CD4-positive, alpha-beta T cell treated with Interleukin-17A for 4 hours (primary cell): ENCODE measurements at regions not wholly inside any gene's neighbourhood (a gene's known extent, or its start where the extent isn't known, plus 50 kb on each side); places are given as distances from the start of the nearest gene placed in this dataset.
A peak's percentile ranks its signal among the peaks of the same experiment; 100 is the strongest.

Experiments used
- DNase-seq: peaks from one replicate; pipeline ENCODE4 v3.0.0-alpha.2; 2020; ENCODE audit warnings: mixed read lengths

DNA sequence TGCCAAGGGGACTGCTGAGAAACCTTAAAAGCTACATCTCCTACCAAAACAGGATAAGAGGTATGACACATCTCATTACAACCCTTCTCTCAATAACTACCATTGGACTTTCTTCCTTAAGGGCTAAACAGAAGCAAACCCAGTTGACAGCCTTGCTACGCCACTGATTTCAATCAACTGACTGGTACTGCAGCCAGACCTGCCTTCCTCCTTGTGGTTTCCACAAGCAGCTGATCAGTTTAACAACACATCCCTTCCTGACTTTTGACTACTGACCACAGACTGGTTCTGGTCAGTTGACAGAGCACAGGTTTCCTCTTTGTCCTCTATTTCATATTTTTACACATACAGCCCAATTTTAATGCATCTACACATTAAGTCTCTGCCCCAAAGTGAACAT lies 108.8 kb downstream of the ADAMTS1 start:
- no peak for DNase-seq

DNA sequence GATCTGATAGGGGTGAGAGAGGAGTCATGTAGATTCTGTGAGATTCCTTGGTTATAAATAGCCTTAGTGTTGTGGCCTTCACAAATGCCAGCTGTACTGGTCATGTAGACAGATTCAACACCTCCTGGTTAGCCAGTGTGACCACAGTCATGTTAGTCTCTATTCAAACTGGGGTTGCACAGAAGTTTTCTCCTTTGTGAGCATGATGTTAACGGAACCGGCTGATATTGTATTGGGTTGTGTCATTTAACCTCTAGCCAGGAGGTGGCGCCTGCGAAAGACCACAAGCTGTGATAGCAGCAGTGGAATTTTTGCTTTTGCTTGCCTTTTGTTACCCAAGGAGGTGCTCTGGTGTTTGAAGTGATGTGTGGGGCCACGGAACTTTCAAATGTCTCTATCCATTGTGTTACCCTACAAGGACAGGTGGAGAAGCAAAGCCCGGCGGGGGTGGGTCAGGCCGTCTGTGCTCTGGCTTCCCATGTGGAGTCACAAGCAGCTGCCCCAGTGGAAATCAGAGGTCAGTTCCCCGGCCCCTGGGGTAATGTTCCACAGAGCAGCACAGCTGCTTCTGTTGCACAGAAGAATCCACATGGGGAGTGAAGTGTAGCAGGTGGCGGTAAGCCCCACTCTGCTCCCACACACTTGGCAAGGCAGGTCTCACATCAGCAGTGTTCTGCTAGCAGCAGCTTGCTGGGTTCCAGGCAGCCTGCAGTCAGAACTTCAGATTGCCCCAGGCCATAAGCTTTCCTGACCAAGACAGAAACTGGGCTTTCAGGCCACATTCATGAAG lies 112.6 kb downstream of the ADAMTS1 start:
- DNase-seq, result peak; percentile 30

DNA sequence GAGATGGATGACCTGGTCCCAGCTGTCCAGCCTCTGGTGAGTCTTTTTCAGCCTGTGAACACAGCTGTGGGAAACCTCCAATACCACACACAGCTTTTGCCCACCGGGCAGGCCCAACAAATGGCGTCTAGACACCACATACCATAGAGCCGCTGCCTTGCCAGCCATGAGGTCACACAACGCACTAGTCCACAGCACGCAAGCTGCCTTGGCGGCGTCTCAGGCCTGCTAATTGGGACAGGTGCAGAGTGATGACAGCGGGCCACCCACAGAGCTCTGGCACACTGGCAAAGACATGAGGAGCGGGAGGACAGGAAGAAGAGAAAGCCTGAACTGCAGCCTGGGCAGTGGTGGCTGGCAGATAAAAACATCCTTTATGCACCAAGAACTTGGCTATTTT lies 125.5 kb downstream of the ADAMTS1 start:
- no peak for DNase-seq

DNA sequence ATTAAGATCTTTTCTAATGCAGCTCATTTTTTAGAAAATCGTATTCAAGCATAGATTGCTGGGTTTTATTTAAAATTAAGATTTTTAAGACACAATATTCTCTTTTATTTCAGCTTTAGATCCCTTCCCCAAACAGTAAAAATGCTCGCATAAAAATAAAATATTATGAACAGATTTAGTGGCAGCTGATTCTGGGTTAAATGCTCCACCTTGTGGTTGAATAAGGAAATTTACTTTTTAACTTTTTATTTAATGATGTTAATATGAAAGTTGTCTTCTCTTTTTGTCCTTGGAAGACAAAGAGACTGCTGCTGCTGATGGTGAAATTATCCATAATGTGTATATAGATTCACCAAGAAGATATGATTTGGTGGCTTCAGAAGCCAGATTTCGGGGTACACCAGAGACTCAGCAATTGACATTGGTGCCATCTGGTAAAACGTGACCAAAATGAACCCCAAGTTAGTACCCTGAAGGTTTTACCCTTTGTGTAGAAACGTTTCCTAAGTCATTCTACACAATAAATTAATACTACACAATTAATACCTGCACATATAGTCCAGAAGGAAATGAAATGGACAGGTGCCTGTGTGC lies 128.0 kb downstream of the ADAMTS1 start:
- DNase-seq, result no peak

DNA sequence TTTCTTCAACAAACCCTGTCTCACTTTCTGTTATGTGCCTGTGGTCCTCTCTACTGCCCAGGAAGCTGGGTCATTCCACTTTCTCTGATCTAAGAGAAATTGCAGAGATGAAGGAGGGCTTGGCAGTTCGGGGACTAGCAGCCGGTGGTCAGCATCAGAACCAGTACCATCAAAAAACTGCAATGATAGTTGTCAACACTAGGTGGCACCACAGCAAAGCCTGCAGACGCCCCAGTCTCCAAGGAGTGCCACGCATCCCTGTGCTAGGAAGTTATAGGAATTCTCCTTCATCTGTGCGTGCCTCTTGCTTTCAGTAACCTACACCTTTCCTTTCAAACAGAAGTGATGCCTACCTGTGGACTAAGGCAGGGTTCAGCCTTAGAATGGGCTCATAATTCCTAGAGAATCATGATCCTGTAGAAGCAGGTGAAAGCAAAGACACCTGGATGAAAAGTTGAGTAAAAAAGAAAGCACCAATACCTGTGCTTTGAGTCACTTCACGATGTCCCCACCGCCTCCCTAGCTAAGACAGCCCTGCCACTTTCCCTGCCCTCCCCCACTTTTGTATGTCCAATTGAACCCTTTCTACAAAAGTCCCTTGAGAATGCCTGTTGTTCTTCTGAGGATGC lies 129.2 kb downstream of the ADAMTS1 start:
- peak; percentile 17 for DNase-seq

DNA sequence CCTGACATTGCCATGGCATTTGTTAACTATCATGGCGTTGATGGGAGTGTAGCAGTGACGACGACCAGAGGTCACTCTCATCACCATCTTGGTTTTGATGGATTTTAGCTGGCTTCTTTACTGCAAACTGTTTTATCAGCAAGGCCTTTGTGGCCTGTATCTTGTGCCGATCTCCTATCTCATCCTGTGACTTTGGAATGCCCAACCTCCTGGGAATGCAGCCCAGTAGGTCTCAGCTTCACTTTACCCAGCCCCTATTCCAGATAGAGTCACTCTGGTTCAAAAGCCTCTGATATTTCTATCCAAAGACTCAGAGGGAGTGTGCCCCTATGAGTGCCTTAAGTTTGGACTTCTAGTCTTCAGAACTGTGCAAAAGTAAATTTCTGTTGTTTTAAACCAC lies 130.1 kb downstream of the ADAMTS1 start:
- no peak for DNase-seq

DNA sequence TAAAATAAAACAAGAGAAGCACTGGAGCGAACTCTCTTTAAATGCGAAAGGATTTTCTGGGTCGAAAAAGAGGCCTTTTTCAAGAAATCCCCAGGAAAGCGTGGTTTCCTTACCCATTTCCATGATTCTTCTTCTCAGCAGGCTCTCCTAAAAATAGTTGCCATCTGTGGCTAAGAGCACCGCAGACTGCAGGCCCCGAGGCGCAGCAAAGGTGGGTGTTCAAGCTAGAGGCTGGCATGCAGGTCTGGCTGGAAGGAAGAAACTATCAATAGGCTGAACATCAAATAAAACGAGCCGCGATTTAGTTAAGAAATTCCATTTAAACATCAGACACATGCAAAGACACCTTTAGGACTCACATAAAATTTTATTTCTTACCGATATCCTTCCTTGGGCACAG lies 135.1 kb downstream of the ADAMTS1 start:
- no peak for DNase-seq

DNA sequence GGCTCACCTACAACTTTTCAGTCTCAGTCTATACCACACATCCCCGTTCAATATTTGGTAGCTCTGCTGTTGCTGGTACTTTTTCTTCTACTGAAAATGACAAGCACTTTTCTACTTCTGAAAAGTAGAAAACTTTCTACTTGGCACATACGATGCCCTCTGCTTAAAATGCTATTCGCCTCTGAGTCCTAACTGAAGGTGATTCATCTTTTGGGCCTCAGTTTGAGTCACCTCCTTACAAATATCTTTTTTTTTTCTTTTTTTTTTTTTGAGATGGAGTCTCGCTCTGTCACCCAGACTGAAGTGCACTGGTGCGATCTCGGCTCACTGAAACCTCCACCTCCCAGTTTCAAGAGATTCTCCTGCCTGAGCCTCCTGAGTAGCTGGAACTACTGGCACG lies 136.0 kb upstream of the CYYR1 start:
- DNase-seq, result no peak

DNA sequence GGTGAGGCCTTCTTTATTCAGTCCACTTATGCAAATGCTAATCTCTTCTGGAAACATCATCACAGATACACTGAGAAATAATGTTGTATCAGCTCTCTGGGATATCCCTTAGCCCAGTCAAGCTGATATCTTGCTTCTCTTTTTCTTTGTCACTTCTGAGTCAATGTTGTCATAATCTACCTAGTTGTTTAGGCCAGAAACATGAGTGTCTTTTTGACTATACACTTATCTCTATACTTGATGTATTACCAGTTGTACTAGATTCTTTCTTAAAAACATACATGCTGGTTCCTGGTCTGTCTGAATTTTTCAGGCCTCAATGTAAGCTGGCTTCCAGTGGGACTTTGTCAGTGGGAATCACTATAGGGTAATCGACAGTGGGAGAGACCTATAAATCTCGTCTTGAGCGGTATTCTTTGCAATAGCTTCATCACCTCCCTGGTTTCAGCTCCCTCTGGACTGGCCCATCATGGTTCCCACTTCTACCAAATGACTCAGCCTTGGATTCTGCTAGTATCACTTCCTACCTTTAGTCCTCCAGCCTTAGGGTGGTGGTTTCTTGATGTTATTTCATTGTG lies 135.2 kb upstream of the CYYR1 start:
- no peak for DNase-seq

DNA sequence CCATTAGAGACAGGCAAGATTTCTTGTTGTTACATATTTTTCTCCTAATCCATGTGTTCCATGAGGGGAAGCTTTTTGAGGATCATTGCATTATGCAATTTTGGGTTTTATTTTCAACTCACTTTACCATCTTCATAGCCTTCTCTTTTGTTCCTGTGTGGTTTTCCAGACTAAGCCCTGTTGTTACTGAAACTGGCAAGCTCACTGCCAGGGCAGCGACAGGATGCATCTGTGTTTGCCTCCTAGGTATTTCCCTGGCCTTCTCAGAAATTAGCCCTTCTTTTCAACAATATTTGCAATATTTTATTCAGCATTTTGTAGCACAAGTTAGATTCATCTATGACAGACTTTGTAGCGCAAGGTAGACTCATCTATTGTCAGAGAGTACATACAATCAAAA lies 134.2 kb upstream of the CYYR1 start:
- no peak for DNase-seq

DNA sequence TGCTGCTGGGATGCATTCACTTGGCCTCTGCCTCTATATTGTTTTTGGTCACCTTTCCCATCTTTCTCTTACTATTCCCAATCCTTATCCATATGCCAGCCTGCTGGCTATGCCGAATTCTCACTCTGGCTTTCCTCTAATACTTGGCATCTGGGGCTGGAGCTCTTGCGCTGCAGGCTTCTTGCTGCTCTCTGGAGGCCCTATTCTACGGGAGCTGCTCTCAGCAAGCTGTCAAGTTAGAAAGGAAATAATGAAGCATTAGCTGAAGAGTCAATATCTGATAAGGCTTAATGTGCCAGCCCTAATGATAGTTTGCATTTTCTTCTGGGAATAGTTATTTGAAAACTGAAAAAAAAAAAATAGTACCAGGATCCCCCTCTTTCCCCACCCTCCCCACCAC lies 125.3 kb upstream of the CYYR1 start:
- DNase-seq, result no peak

DNA sequence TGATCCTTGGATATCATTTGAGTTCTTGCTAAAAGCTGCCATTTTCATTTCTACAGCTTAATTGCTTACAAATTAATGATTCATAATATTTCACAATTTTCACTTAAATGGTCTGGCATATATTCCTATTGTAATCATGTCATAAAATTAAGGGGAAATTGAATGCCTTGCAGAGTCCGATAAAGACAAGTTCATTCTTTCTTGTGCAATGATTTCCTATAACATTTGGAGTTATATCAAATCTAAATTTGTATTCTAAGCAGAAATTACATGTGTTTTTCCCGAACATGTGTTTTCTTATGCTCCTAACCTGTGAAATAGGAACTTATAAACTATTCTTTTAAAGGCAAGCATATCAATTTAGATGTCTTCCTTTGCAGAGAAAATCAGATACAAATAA lies 118.3 kb upstream of the CYYR1 start:
- DNase-seq, result no peak

DNA sequence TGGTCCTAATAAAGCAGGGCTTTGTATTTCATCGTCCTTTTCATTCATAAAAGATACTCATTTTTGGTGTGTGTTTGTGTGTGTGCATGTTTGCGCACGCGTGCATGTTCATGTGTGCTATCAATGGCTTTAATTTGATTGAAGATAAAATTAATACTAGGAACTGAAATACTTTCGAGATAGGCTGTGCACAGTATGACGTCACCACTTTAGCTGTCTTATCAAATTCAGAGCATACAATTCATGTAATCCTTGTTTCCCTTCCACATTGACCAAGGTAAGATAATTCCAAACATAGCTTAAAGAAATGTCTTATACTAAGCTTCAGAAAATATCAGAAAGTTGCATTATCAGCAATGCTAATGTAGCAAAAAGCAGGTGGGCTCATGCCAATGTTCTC lies 113.6 kb upstream of the CYYR1 start:
- DNase-seq, result no peak

DNA sequence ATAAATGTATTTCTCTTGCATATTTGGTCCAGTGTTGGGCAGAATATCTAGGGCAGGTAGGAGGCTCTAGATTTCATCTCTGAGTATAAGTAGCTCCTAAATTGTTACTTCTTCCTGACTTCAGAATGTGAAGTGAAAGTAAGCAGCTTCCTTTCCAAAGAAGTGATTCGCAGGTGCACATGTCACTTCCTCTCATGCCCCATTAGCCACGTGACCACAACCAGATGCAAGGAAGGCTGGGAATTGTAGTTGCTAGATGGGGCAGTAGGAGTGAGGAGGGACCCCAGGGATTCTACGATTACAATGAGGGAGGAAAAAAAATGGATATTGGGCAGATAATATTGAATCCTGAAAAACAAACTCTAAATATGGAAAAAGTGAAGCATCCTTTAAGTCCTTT lies 113.2 kb upstream of the CYYR1 start:
- DNase-seq, result peak; percentile 17

DNA sequence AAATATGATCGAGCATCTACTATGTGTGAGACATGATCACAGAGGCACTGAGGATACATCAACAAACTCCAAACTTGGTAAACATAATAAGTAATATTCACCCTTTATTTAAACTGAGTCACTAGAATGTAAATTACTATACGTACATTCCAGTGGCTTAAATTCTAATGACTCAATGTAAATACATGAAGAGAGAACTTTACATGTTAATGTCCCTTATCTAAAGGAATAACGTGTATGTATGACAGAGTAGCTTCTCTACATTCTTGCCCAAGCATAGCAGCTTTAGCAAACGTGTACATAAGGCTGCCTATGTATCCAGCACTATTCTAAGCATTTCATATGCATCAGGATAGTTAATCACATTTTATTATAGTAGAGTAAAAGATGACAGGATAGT lies 111.8 kb upstream of the CYYR1 start:
- DNase-seq, result no peak

DNA sequence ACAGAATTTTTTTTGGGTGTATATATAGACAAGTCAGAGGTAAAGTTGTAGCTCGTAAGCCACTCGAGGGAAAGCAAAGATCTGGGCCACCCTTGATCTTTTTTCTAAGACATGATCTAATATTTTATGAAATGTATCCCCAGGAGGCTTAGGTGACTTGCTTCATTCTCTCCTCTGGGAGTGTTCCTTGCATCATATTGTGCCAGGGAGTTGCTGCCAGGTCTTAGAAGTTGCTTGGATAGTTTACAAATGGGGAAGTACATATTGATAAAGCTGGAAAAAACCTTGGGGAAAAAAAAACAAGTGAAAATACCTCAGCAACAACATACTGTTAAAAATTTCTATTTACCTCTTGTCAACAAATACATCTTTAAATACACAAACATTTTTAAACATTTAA lies 110.9 kb upstream of the CYYR1 start:
- no peak for DNase-seq

DNA sequence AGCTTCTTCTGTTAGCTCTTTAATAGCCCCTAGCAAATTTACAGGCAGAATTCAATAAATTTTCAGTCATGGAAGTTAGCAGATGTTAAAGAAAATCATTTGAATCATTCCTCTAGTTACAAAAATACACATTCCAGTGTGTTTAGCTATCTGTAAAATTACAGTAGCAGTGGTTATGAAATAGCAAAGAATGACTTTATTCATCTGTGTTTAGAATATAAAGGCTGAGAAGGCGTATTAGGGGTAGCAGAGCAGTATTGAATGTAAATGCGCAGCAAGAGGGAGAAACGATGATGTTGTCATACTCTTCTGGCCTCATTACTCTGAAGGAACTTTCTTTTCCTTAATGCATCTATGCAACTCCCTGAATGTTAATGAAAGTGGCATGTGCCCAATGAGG lies 106.2 kb upstream of the CYYR1 start:
- no peak for DNase-seq

DNA sequence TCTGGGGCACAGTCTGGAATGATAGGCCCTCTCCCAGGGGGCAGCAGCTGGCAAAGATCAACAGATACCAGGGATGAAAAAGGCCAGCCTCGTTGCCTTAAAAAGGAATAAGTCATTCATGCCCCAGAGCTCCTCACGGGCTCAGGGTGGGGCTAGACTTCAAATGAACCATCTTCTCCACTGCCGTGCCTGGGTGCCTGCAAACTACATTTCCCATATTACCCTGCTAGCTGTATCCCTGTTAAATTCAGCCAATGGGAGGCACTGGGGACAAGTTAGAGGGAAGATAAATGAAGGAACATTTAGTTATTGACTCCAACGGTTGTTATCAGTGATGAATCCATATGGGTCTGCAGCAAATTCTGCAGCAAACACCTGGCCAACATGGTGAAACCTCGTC lies 101.2 kb upstream of the CYYR1 start:
- no peak for DNase-seq

DNA sequence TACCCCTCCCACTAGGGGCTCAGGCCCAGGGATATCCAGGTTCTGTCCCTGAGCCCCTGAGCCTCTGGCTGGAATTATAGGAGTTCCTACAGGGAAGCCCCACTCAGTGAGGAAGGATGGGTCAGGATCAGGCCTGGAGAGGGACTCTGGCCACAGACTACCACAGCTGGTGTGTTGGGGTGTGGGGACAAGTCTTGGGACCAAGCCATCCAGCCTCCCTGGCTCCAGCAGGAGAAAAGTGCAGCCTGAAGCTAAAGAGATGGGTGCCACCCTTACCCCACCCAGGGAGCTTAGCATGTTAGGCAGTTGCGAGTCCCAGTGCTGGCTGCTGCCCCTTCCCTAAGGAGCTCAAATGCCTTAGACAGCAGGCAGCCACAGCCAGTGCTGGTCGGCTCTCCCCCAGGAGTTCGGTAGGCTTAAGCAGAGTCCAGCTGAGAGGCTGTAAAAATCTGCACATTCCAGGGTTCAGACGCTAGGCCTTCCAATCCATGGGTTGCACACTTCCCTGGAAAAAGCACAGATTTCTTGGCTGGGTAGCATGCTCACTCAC lies 96.2 kb upstream of the CYYR1 start:
- no peak for DNase-seq

DNA sequence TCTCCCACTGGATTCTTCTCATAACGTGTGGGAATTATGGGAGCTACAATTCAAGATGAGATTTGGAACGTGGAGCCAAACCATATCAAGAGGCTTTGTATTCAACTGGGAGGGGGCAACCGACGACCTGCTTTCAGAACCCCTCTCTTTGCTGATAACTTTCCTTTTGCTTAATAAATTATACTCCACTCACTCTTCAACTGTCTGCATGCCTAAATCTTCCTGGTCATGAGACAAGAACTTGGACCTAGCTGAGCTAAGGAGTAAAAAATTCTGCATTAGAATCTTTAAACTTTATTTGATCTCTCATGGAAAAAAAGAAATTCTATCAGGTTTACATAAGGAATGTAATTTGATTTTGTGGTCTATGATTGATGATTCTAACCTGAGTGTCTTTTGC lies 86.7 kb upstream of the CYYR1 start:
- DNase-seq, result no peak

DNA sequence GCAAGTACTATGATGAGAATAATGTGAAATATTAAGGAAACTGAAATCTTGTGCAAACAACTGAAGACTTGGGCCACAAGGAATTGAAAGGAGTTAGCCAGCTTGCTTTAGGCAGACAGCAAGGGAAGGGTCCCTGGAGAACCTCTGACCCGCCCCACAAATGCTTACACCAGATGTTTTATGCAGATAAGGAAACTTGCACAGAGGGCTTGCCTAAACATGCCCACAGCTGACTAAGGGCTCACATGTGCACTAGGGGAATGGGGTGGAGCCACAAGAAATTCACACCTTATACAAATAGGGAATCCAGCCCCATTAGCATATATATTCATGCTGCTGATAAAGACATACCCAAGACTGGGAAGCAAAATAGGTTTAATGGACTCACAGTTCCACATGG lies 86.1 kb upstream of the CYYR1 start:
- DNase-seq, result no peak

DNA sequence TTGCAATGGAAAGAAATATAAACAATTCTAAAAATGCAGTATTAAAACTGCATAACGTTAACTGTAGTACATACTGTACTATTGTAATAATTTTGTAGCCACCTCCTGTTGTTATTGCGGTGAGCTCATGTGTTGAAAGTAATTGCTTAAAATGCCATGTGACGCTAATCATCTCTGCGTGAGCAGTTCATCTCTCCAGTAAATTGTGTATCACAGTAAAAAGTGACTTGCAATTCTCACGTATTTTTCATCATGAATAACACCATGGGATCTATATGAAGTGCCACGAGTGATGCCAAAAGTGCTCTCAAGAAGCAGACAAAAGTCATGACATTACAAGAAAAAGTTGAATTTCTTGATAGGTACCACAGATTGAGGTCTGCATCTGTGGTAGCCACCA lies 82.4 kb upstream of the CYYR1 start:
- no peak for DNase-seq

DNA sequence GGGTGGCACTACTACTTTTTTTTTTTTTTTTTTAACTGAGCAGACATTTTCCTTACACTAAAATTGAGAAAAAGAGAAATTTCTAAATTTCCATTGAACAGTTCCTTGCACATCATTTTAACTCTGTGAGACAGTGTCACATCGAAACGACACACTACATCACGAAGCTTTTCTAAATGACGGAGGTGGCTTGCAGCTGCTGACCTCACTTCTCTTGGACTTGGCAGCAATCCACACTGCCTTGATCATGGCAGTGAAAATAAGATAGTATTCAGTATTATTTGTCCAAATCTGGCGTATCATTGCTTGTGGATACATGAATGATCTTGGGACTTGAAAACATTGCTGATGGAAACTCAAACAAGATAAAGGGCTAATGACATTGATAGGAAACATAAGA lies 80.3 kb upstream of the CYYR1 start:
- no peak for DNase-seq

DNA sequence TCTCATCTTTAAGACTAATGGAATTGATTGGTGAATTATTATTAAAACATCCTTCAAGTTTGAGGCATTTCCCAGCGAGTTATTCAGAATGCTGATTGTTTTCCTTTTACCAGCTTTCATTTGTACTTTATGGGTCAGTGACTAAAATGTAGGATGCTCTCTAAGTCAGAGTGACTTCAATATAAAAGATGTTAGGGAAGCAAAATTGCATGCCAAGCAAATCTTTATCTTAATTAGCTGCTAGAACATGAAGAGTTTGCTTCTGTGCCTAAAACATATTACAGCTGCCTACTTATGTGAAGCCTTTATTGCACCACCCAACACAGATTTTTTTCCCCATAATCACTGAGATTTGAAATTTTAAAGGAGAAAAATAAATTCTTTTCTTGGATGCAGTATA lies 79.8 kb upstream of the CYYR1 start:
- no peak for DNase-seq
